ENCODE measurements at regions not wholly inside any gene's neighbourhood (a gene's known extent, or its start where the extent isn't known, plus 50 kb on each side); places are given as distances from the start of the nearest gene placed in this dataset.

DNA sequence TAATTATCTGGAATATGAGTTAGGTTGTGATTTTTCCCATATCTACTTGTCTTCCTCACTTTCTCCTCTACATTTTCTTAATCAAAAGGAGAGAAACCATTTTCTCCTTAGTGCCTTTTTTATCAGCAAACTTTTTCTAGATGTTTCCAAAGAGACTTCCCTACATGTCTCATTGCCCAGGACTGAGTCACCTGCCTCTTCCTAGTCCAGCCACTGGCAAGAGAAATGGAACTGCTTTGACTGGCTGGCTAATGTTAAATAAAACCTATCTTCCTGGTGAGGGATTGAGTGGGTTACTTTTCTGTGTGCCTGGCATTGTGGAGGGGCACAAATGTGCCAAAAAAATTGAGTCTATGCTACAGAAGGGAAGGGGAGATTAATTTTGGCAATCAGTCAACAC lies 52.1 kb upstream of the CD5L start:
- DNase-seq (ENCODE audit: low spot score) = no peak
- no peak for FAIRE-seq

DNA sequence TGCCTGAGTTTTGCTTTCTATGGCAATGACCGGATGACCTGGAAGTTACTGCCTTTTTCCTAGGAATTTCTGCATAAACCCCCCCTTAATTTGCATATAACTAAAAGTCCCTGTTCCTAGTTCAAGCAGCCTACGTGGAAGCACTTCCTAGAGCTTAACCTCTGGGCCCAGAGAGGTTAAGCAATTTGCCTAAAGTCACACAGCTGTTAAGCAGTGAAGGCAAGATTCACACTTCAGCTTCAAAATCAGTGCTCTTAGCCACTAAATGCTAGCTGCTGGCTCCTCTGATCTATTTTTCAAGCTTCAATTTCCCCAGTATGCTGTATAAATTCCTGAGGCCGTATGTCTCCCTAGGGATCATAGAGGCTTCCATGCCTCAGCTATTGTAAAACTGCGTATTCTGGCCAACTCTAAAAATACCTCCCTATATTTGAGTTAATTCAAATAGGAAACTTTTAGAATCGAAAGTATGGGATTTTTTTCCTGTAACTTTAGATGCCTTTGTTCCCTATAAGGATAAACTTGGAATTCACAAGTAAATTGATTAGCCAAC lies 53.1 kb upstream of the CD5L start:
- FAIRE-seq = no peak
- no peak for DNase-seq (ENCODE audit: low spot score)

GRCh38 chr1:157910270-157910669 lies 68.7 kb upstream of the CD5L start:
- FAIRE-seq (no peak), DNase-seq (ENCODE audit: low spot score) (no peak)

DNA sequence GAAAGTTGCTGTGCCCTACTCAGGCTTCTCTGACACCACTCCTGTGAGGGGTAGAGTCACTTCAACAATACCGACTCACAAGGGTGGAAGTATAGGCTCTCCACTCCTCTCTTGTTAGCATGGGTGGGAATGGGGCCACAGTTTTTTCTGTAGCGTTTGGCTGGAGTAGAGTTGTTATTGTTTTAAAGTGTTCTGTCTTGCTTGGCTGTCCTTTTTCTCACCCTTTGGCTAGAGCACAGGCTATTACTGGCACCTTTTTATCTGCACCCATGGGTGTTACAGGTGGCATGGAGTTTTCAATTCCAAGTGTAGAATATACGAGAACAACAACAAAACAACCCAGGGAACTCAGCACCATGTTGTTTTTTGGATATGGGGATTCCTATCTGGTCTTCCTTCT lies 74.3 kb upstream of the CD5L start:
- DNase-seq (ENCODE audit: low spot score) (no peak), FAIRE-seq (no peak)

GRCh38 chr1:157916887-157917570 lies 75.4 kb upstream of the CD5L start:
- no peak for DNase-seq (ENCODE audit: low spot score)
- no peak for FAIRE-seq

GRCh38 chr1:157920748-157921147 lies 72.7 kb upstream of the KIRREL1 start:
- FAIRE-seq = no peak
- no peak for DNase-seq (ENCODE audit: low spot score)

DNA sequence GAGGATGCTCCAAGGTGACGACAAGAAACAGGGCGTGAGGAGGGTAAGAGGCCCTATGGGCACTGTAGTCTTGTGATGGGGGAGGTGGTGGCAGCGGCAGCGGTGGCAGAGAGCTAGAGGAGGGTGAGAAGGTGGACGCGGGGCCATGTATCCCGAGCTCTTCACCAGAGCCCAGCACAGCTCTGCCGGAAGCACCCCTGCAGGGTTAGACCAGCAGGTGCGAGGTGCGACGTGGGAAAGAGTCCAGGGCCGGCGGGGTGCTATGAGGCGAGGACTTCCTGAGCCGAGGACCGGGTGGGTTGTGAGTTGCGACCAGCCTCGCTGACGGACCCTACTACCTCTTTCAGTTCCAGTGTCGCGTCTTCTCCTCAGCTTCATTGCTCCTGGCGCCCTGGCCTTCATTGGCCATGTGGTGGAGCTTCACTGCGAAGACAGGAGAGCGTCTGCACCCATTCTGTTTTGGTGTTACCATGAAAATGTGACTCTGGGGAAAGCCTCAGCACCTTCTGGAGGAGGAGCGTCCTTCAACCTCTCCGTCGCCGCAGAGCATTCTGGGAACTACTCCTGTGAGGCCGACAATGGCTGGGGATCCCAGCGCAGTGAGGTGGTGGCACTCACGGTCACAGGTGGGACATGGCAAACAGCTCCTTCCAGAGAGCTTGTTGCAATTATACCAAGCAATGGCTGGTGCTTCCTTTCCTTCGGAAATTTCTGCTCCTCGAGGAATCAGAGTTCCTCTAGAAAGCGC lies 67.9 kb upstream of the KIRREL1 start:
- DNase-seq (ENCODE audit: low spot score) = no peak

GRCh38 chr1:157932069-157932468 lies 61.4 kb upstream of the KIRREL1 start:
- DNase-seq (ENCODE audit: low spot score) = no peak
- FAIRE-seq = peak; percentile 64

More for the DNA sequence above, 67.9 kb upstream of the KIRREL1 start:
- FAIRE-seq = no peak

GRCh38 chr1:157937744-157938143 lies 55.7 kb upstream of the KIRREL1 start:
- DNase-seq (ENCODE audit: low spot score) = no peak
- FAIRE-seq = no peak

DNA sequence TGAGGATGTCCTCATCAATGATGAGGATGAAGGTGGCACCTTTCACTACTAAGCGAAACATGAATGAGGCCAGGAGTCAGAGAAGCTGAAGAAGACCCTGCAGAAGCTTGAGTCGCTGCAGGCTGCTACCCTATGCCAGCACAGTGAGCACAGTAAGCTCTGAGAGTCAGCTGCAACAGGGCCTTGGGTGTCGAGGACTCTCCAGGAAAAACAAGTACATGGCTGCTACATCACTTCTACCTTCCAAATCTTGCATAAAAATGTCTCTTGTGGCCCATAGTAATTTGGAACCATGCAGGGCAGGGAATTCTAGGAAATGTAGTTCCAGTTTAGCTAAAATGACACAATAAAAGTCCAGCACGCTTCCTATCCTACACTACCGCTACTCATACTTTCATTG lies 51.5 kb upstream of the KIRREL1 start:
- FAIRE-seq = no peak
- DNase-seq (ENCODE audit: low spot score) = no peak

Data from RCC 7860 (cell line).